ENCODE measurements at regions not wholly inside any gene's neighbourhood (a gene's known extent, or its start where the extent isn't known, plus 50 kb on each side); places are given as distances from the start of the nearest gene placed in this dataset.

DNA sequence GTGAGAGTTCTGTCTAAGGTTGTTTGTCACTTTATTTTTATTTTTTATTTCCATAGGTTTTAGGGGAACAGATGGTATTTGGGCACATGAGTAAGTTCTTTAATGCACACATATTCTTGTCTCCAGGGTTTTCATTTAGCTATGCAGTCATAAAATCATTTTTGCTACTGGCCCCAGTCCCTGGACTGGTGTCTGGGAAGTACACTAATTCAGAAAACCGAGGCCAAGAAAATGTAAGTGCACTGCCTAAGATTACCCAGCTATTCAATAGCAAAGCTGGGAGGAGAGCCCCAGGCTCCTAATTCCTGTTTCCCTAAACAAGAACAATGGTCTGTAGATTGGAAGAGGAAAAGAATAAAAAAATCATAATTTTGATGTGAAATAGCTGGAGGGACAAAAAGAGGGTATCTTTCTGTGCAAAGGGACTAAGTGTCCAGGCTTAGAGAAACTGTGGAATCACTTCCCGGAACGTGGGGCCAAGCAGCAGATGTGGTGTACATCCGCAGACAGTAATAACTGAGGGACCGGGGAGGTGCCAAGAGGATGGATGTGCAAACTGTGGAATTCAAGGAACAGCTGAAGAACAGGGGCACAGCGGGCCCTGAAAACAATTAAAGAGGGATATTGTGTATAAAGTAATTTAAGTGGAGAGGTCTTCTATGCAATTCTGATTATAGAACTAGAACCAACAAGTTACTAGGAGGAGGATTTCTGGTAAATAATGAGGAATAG lies 236.3 kb downstream of the ACKR3 start:
- DNase-seq, result no peak

DNA sequence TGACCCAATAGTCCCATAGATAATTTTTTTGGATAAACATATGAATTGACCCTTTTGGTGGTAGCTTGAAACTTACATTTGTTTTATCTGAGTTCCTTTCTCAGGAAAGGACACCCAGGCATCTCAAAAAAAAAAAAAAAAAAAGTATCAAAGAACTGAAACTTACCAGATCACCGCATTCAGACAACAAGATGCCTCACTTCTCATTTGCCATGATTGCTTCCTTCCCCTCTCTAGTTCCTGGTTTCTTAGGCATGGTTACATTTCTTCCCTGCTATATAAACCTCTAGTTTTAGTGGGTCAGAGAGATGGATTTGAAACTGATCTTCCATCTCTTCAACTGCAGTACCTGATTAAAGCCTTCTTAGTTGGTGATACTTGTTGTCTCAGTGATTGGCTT lies 240.1 kb downstream of the ACKR3 start:
- no peak for DNase-seq

DNA sequence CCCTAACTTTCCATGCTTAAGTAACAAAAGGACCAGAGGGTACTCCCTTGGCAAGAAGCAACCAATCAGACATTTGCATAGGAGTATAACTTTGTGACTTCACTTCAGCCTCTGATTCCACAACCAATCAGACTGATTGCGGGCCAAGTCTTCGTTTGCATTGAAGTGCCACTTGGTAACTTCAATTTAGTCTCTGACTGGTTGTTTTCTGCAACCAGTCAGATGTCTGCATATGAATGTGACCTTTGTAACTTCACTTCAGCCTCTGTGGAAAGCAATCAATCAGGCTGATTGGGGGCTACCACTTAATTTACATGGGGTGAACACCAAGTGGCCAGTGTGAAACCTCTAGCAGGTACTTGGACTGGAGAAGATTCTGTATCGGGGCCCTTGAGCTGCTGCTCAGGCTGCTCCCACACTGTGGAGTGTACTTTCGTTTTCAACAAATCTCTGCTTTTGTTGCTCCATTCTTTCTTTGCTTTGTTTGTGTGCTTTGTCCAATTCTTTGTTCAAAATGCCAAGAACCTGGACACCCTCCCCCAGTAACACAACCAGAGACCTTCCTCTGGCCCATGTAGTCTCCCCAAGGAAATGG lies 241.5 kb downstream of the ACKR3 start:
- DNase-seq, result no peak

DNA sequence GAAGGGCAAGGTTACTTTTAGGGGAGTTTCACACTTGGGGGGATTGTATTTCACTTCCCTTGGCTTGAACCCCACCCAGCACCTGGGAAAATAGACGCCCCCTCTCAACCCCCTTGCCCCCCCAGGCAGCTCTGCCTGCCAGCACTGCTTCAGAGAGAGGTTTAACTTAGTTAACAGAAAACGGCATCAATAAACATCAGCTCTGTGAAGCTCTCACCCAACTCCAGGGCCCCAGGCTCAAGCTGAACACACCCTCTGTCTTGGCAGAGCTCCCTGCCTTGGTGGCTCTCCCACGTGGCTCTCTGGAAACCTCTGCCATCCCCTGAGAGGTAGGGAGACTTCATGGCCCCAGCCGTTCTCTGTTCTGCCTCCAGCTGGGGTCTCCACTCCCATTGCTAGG lies 244.1 kb downstream of the ACKR3 start:
- DNase-seq, result no peak

DNA sequence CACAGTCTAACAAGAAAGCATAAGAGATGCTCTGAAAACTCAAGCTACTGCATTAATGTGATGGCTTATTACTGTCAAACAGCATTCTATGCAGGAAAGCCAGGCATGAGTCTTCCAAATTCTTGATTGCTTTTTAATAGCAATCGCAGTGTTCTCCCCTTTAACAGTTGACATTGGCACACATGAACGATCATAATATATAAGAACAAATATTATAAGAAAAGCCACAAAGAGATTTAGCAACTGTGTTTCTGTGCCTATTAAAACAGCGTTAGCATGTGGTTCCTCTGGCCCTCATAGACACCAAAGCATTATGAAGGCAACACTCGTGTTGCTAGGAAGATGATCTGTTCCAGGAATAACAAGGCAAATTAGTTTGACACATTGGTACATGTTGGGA lies 245.0 kb downstream of the ACKR3 start:
- DNase-seq, result no peak

DNA sequence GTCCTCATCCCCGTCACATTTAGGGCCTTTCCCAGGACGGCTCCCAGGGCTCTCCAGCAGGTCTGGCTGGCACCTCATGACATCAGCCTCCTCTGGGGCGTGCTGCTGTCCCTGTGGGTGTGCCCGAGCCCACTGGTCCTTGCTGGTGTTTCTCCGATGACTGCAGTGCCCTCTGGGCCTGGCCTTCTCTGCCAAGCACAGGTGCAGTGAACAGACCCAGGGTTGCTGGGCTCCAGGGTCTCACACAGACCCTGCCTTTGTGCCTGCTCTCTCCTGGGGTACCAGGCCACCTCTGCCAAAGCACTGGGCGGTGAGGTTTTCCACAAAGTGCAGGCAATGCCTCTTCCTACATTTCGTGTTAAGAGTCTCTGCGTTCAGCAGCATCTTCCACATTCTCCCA lies 246.1 kb downstream of the ACKR3 start:
- DNase-seq, result no peak

DNA sequence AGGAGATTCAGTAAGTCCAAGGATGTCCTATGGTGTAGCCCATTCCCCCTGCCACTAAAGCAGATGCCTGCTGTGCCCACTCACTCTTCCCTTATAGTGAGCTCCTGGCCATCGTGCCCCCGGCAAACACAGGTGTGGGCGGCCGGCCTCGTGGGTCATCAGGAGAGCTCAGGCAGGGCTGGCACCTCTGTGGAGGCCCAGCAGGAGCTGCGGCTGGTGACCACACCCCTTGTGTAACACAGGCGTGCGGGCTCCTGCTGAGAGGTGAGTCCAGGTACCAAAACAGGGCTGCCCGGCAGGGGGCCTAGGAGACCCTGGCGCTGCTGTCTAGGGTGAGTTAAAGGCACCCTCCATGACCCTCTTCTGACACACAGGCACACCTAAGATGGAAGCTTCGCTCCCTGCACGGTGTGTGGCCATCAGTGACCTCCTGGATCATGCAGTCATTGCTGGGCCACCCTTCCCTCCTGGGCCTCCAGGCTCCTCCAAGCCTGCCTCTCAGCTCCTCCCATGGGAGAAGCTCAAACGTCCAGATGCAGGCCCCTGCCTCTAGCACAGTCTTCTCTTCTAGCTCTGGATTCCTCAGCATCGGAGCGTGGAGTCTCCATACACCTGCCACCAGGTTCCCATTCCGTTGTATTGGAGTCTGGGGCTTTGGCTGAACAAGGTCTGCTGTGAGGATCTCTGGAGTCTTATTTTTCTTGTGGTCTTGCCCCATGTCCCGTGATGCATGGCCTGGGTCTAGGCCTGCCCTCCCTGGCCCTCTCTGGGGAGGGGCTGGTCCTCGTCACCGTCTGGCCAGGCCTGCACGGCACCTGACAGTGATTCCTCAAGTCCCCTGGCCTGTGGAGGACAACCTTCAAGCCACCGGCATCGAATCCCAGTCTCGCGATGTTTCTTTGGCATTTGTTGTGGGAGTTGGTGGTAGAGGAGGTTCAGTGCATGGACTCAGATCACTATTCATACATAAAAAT lies 246.9 kb downstream of the ACKR3 start:
- DNase-seq, result no peak

DNA sequence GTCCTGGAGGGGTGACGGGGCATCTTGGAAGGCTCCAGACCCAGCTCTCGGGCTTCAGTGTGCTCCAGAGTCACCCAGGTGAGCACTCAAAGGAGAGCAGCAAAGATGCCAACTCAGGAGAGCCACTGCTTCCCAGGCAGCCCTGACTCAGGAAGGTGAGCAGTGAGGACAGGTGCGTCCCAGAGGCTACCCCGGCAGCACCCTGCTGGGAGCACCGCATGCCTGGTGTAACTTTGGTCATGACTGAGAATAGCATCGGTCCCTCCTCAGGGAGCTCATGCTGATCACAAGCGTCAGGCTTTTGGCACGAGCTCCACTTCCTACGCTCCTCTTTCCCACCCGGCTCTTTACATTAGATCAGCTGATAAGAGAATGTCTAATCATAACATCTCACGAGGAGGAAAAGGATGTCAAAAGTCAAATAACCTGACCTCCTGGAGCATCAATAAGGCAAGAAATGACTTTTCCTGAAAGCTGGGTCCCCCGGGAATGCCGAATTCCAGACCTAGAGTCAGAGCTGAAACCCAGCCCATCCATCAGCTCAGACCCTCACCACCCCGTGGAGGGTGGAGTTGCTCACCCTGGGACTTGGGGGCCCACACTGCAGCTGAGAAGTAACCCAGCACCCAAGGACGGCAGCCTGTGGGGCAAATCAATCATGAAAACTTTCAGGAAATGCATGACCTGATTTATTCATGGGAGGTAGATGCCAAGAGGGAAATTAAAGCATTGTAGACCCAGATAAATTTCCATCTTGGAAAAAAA lies 248.8 kb downstream of the ACKR3 start:
- no peak for DNase-seq

DNA sequence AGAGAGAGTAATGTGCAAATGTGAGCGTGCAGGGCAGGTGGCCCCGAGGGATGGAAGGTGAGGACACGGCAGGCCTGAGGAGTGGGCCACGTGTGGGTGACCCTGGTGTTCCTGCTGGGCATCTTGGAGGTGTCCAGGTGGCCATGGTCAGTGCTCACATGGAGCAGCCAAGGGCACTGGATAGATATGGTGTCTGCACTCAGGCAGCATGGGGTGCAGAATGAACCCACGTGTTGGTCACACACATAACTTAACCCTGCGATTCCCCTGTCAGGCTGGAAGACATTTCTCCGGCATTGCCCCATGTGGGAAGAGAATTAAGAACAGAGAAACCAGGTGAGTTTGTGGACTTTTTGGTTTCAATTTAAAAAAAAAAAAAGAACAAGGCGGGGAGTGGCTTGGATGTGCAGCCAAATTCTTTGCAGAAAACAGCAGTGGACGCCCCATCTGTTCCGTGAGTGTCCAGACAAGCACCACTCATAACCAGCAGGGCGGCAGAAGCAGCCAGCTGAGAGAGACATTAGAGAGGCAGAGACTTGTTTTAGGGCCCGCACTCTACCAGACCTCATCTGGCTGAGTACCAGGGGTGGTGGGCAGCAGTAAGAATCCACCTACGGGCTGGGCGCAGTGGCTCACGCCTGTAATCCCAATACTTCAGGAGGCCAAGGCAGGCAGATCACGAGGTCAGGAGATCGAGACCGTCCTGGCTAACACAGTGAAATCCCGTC lies 249.8 kb downstream of the ACKR3 start:
- DNase-seq, result no peak

DNA sequence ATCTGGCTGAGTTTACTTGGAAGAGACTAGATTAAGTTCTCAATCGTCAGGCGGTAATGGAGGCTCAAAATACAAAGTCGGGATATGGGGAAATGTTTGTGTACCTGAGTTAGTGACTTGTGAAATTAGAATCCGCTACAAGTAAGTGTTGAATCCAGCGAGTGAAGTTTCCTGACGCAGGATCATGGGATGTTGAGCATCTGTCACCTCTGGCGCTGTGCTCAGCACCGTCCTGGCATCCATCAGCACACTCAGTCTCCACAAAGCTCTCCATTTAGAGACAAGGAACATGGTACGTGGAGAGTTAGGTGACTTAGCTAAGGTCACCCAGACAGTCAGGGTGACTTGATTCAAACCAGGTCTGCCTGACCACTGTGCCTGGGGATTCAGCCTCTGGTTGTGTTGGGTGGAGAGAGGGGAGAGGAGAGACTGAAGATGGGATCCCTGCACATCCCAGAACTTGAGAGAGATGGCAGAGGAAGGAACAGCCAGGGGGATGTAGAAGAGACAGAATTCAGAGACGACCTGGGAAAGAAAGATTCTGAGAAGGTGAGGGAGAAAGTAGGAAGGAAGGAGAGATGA lies 251.2 kb downstream of the ACKR3 start:
- no peak for DNase-seq

DNA sequence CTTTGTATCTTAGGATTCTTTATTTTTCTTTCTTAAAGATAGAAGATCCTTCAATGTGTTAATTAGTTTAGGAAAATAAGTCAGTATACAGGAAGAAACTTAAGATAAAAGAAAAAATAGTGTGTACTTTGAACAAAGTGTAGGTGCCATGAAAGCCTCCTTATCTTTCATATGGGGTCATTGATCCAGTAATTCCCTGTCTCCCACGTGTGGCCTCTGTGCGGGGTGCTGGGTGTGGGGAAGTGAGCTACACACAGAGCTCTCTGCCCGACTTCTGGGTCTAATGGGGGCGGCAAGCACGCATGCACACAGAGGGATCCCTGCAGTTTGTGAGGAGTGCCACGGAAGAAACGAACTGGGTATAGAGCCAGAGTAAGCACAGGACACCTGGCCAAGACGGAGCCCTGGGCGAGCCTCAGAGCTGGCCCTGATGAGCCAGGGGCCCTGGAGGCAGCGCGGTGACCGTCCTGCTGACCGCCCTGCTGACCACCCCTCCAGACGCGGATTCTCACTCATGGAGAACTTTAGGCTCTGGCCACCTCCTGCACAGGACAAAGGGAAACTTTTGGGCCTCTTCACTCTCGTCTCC lies 253.5 kb downstream of the ACKR3 start:
- DNase-seq, result no peak

DNA sequence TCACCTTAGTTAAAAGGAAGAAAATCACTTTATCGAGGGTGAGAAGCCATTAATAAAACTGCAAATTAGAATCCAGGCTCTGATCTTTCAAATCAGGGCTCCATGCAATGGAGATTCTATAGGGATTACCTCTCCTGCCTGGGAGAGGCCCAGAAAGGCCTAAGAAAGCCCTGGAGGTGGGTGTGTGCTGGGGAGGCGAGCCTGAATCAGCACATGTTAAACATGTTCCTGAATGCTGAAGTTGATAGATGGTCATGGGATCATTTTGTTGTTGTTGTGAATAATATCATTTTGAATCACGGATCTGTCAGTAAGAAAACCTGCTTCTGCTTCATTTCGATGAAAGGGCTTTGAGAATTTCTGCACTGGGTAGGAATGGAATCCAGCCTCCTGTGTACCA lies 254.3 kb downstream of the ACKR3 start:
- DNase-seq, result no peak

DNA sequence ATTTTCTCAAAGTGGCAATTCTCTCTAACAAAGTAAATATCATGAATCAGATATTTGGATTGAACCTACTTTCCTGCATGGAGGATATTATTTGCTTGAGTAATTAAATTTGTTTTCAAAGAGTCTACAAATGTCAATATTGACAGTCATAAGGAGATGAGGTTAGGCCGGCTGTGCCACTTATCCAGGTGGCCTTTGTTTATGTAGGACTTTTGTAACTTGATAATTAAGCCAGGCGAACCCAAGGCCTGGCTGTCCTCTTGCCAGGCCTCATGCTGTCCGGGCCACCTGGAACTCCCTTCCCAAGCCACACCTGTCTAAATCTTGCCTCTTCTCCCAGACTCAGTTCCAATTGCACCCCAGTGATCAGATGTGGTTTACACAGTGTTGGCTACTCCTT lies 255.2 kb downstream of the ACKR3 start:
- DNase-seq, result no peak

DNA sequence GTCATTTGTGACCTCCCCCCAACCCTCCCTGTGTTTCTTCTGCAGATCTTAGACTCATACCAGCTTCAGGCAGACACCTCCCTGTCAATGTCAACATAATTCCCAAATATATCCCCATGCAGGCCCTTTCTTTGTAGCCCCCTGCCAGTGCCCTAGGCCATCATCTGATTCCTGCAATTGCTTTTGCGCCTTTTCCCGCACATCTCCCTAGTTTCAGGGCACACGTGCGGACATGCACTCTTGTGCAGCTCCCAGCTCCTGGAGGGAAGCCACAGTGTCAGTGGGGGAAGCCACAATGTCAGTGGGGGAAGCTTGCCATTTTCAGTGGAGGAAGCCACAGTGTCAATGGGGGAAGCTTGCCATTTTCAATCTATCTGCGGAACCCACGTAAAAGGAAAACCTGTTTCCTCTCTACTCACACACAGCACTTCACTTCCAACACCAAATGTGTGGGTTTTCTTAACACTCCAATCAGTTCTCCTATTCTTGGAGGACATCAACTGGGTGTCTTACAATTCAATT lies 256.4 kb downstream of the ACKR3 start:
- no peak for DNase-seq

DNA sequence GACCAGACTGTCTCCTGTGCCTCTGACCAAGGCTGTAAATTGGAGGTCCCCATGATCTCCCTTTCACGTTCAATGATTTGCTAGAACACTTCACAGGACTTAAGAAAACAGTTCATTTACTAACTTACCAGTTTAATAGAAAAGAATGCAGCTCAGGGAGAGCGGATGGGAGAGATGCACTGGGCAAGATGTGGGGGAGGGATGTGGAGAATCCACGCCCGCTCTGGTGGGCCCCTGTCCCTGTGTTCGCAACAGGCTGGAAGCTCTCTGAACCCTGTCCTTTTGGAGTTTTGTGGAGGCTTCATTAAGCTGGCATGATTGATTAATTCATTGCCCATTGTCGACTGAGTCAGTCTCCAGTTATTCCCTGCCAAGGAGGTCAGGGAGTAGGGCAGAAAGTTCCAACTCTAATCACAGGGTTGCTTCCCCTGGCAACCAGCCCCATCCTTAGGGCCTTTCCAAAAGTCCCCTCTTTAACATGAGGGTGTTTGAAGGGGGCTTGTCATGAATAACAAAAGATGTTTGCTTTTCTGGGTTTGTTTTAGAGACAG lies 257.1 kb downstream of the ACKR3 start:
- DNase-seq, result no peak

DNA sequence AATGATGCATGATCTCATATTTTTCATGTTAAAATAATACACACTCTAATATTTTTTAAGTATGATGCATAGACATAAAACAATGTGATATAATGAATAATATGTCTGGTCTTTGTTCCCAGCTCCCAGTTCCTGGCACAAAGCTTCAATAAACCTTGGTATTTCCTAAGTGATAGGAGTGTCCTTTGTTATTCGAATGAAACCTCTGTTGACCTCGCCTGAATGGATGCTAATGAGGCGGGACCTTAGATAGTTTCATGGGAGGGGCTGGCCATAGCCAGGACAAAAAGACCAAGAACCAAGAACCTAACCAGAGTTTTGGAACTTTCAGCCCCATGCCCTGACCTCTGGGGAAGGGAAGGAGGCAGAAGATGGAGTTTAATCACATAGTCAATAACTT lies 257.7 kb upstream of the COPS8 start:
- DNase-seq, result no peak

DNA sequence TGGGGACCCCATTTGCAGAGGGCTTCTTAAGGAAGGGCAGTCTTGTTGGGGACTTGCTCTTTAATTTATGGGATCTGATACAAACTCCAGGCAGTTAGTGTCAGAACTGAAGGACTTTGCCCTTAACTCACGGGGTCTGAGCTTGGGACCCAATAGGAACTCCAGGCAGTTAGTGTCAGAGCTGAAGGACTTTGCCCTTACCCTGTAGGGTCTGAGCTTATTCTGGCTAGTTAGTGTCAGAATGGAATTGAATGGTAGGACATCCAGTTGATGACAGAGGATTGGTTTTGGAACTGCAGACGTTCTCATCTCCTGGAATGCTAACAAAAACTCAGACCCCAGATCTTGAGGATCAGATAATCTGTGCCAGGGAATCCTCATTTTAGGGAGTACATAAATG lies 256.9 kb upstream of the COPS8 start:
- DNase-seq, result no peak

DNA sequence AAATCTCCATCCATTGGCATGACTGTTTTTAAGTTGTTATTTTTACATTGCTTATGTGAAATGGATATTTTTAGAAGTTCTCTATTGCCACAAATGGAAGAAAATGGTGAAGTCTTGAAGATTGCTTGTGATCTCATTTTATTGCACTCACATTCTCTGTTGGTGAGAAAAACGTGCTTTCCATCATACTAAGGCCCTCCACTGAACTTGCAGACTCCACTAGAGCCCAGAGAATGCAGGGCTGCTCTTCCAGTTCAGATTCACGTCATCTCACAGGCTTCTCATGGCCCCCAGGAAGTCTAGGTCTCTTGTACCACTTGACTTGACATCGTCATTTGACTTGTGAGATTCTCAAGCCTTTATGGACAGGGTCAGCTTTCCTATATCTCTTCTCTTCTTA lies 254.8 kb upstream of the COPS8 start:
- no peak for DNase-seq

DNA sequence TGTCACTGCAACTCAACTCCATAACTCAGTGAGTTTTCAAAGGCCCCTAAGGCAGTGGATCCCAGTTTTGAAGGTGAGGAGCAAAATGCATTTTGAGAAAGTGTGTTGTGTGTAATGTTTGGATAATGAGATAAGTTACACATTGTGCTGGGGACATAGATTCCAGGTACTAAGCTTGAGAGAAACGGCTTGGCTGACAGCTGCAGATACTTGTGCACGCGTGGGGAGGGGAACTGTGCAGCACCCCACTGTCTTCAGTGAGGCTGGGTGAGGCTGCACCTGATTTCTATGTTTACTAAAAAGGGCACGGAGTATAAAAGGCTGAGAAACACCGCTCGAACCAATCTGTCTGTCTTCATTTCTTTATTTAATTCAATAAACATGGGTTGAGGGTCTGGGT lies 254.0 kb upstream of the COPS8 start:
- no peak for DNase-seq

DNA sequence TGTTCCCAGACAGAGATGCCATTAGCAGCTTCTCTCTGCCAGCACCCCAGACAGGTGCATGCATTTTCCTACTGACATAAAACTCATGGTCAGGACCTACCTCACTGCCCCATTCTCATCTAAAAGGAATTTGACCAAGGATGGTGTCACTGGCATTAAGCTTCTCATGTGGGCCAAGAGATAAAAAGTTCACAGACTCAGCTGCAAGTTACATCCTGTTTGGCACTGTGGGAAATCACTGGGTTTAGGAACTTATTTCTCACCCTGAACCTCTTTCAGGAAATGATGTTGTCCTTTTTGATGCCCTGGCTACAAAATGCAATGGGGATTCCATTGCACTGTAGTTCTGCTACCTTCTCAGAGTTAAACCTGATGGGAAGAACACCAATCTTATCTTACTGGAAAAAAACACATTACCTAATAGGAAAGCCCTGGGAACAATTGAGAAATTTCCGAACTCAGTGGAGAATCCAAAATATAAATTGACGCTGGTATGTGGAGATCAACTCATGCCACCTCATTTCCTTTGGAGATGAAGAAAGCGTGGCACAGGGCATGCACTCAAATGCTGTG lies 252.1 kb upstream of the COPS8 start:
- DNase-seq, result no peak

DNA sequence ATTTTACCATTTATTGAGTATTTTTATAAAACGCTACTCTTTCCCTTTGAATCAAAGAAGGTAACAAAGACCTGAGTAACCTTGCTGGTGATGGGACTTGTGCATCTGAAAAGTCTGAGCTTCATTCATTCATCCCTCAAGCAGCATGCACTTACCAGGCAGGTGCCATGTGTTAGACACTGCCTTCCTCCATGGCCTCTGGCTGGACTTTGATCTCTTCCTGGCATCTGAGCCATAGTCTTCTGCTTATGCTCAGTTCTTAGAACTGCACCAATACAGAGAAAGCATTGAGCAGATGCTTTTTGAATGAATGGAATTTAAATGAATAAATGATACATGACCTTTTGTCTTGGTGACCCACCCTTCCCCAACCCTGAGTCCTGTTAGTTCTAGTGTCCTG lies 251.4 kb upstream of the COPS8 start:
- DNase-seq, result no peak
